Omental fat pad (tissue), 3 donors: ENCODE measurements at regions not wholly inside any gene's neighbourhood (a gene's known extent, or its start where the extent isn't known, plus 50 kb on each side); places are given as distances from the start of the nearest gene placed in this dataset.

ENCODE experiments used
- ATAC-seq: fragments of 150-250 bp; one replicate; pipeline ENCODE4 v1.9.1; 2016; ENCODE audit warnings: mild to moderate bottlenecking, moderate library complexity; ENCODE audit not compliant: low FRiP score
- DNase-seq: peaks from one replicate; pipeline ENCODE4 v3.0.0-alpha.2; 2019; ENCODE audit warnings: low spot score
- CTCF ChIP-seq, 3 donors: fragments of 450-650 bp; IDR thresholded peaks; one replicate each; pipeline ENCODE4 v1.5.1; 2016 to 2017; ENCODE audit warnings: antibody characterized with exemption in 3 of 3, mild to moderate bottlenecking in 3 of 3, moderate library complexity in 2 of 3

GRCh38 chr5:5675511-5675910 is 253.0 kb downstream of the ICE1 start:
- no peak for DNase-seq
- TF ChIP-seq CTCF (IDR thresholded peaks at IDR 0.05) = no peak
- ATAC-seq = no peak

GRCh38 chr5:5671823-5672222 is 249.3 kb downstream of the ICE1 start:
- TF ChIP-seq CTCF (IDR thresholded peaks at IDR 0.05) = no peak
- ATAC-seq (no peak), DNase-seq (no peak)

GRCh38 chr5:5667136-5667554 is 244.7 kb downstream of the ICE1 start:
- DNase-seq = no peak
- ATAC-seq = no peak
- no peak for TF ChIP-seq CTCF (IDR thresholded peaks at IDR 0.05)

GRCh38 chr5:5666369-5666768 is 243.9 kb downstream of the ICE1 start:
- no peak for DNase-seq
- TF ChIP-seq CTCF (IDR thresholded peaks at IDR 0.05) = no peak
- ATAC-seq = no peak

GRCh38 chr5:5666076-5666365 is 243.5 kb downstream of the ICE1 start:
- TF ChIP-seq CTCF (IDR thresholded peaks at IDR 0.05) = no peak
- ATAC-seq = no peak
- no peak for DNase-seq

- peak; percentile 78 for ATAC-seq
Measured at GRCh38 chr5:5665225-5666075, 243.0 kb downstream of the ICE1 start.

More at GRCh38 chr5:5665225-5666075, 243.0 kb downstream of the ICE1 start:
- no peak for DNase-seq
- no peak for TF ChIP-seq CTCF (IDR thresholded peaks at IDR 0.05)
